ENCODE measurements at regions not wholly inside any gene's neighbourhood (a gene's known extent, or its start where the extent isn't known, plus 50 kb on each side); places are given as distances from the start of the nearest gene placed in this dataset.

DNA sequence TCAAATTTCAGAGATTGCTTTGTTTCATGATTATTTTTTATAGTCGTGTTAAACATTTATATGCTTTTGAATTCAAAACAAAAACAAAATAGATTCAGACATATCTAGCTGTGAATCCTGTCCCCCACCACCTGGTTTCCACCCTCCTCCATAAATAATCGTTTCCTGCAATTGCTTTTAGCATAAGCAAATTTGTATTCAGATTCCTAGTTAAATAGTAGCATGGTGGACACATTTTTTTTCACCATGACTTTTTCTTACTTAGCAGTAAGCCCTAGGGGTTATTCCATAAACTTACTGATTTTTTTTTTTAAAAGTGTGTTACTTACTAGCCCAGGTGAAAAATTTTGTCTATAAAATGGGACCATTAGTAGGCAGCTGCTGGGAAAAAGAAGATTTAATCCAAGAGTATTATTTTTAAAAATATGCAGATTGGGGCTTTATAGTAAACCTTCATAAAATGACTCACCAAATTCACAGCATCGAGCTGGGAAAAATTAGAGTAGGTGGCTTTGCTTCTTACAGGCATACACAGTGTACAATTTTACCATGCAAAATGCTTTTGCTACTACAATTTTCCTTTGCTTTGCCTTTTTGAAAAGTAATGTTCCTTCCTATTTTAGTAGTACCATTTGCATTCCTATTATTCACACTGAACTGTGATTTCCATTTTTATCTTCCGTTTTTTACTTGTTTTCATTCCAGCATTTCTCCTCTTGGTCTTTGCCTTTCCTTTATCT, 117.8 kb downstream of the BTG1 start:
- TF ChIP-seq EZH2 (IDR thresholded peaks at IDR 0.05; ENCODE audit: borderline replicate concordance, low read depth, low read length, poor library complexity, severe bottlenecking) = no peak
- TF ChIP-seq, protein P1, sequence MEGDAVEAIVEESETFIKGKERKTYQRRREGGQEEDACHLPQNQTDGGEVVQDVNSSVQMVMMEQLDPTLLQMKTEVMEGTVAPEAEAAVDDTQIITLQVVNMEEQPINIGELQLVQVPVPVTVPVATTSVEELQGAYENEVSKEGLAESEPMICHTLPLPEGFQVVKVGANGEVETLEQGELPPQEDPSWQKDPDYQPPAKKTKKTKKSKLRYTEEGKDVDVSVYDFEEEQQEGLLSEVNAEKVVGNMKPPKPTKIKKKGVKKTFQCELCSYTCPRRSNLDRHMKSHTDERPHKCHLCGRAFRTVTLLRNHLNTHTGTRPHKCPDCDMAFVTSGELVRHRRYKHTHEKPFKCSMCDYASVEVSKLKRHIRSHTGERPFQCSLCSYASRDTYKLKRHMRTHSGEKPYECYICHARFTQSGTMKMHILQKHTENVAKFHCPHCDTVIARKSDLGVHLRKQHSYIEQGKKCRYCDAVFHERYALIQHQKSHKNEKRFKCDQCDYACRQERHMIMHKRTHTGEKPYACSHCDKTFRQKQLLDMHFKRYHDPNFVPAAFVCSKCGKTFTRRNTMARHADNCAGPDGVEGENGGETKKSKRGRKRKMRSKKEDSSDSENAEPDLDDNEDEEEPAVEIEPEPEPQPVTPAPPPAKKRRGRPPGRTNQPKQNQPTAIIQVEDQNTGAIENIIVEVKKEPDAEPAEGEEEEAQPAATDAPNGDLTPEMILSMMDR (conservative IDR thresholded peaks at IDR 0.05; ENCODE audit: low read depth, low read length) = no peak
- Histone ChIP-seq H3K36me3 (ENCODE audit: insufficient read depth, low read length, poor library complexity, severe bottlenecking) (no peaks in the 10 kb centered on the region), H3K4me1 (ENCODE audit: insufficient read depth, low read length, poor library complexity, severe bottlenecking) (peaks cover 8% of the 10 kb centered on the region), H3K9me3 (ENCODE audit: low read depth, low read length, poor library complexity, severe bottlenecking) (no peaks in the 10 kb centered on the region), H3K27ac (ENCODE audit: low read depth, low read length, poor library complexity, severe bottlenecking) (no peak overlapping the region), H3K4me3 (ENCODE audit: low read depth, low read length, poor library complexity, severe bottlenecking) (no peak overlapping the region), H3K27me3 (replicated peaks; ENCODE audit: insufficient read depth, low read depth, low read length, poor library complexity) (no peaks in the 10 kb centered on the region)
- intact Hi-C loops (cut with micrococcal nuclease; ENCODE audit: unreplicated experiment) = no loop called here
- BruUV-seq (replicated peaks) = no TSS peak
- no peak for DNase-seq (ENCODE audit: low spot score)
- ChIA-PET POLR2A (ENCODE audit: low non-redundant PET) (no interaction called here), CTCF (no interaction called here)

DNA sequence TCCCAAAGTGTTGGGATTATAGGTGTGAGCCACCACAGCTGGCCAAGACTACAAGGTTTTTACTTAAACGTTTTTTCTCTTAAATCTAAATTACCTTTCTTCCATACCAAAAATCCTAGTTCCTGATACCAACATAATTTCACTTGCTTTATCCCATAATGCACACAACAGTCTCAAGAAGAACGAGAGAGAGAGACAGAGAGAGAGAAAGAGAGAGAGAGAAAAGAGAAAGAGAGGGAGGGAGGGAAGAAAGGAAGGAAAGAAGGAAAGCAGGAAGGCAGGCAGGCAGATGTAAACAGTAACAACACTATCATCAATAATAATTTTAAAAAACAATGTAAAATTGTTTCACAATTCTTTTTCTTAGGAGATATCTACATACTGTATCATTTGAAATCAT, 118.4 kb downstream of the BTG1 start:
- no peak overlapping the region for H3K27ac ChIP-seq (ENCODE audit: low read depth, low read length, poor library complexity, severe bottlenecking)
- BruUV-seq (replicated peaks) = no TSS peak
- no peaks in the 10 kb centered on the region for H3K27me3 ChIP-seq (replicated peaks; ENCODE audit: insufficient read depth, low read depth, low read length, poor library complexity)
- no peak overlapping the region for H3K4me3 ChIP-seq (ENCODE audit: low read depth, low read length, poor library complexity, severe bottlenecking)
- POLR2A ChIA-PET (ENCODE audit: low non-redundant PET) = no interaction called here
- intact Hi-C loops (cut with micrococcal nuclease; ENCODE audit: unreplicated experiment) = no loop called here
- no peak for DNase-seq (ENCODE audit: low spot score)
- no peaks in the 10 kb centered on the region for H3K36me3 ChIP-seq (ENCODE audit: insufficient read depth, low read length, poor library complexity, severe bottlenecking)
- TF ChIP-seq, protein P1 (conservative IDR thresholded peaks at IDR 0.05; ENCODE audit: low read depth, low read length) = no peak
- no peak for TF ChIP-seq EZH2 (IDR thresholded peaks at IDR 0.05; ENCODE audit: borderline replicate concordance, low read depth, low read length, poor library complexity, severe bottlenecking)
- no peaks in the 10 kb centered on the region for H3K9me3 ChIP-seq (ENCODE audit: low read depth, low read length, poor library complexity, severe bottlenecking)
- CTCF ChIA-PET = no interaction called here
- peaks cover 8% of the 10 kb centered on the region for H3K4me1 ChIP-seq (ENCODE audit: insufficient read depth, low read length, poor library complexity, severe bottlenecking)

DNA sequence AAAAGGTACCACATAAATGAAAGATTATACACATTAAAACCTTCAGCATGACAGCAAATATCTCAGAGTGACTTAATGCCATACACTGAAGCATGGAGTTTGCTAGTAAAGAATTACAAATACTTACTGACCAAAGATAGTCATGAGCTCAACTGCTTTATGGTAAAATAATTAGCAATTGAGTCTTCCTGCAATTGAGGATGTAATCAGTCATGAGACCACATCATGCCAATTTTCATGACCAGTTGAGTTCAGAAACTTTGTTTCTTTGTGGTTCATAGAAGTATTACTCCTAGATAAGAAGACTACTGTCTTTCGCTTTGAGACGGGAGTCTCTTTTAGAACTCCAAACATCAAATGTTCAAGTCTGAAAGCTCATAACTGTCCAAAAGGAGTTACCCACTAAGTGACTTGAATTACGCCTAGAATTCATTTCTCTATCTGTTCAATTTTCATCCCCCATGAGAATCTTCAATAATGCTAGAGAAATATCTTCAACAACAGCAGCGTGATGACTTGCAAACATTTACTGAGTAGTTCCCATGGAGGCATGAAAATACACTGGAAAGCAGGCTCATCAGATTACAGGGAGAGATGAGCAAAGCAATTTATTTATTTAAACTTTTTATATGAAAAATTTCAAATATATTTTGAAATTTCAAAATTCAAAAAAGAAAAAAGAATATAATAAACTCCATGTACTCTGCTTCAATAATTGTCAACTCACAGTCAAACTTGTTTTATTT, 120.0 kb downstream of the BTG1 start:
- H3K36me3 ChIP-seq (ENCODE audit: insufficient read depth, low read length, poor library complexity, severe bottlenecking) = no peaks in the 10 kb centered on the region
- BruUV-seq (replicated peaks) = no TSS peak
- no peaks in the 10 kb centered on the region for H3K27me3 ChIP-seq (replicated peaks; ENCODE audit: insufficient read depth, low read depth, low read length, poor library complexity)
- no peak overlapping the region for H3K4me3 ChIP-seq (ENCODE audit: low read depth, low read length, poor library complexity, severe bottlenecking)
- POLR2A ChIA-PET (ENCODE audit: low non-redundant PET) = no interaction called here
- no peak for DNase-seq (ENCODE audit: low spot score)
- H3K4me1 ChIP-seq (ENCODE audit: insufficient read depth, low read length, poor library complexity, severe bottlenecking) = peaks cover 8% of the 10 kb centered on the region
- TF ChIP-seq, protein P1 (conservative IDR thresholded peaks at IDR 0.05; ENCODE audit: low read depth, low read length) = no peak
- no peak for TF ChIP-seq EZH2 (IDR thresholded peaks at IDR 0.05; ENCODE audit: borderline replicate concordance, low read depth, low read length, poor library complexity, severe bottlenecking)
- H3K9me3 ChIP-seq (ENCODE audit: low read depth, low read length, poor library complexity, severe bottlenecking) = no peaks in the 10 kb centered on the region
- no peak overlapping the region for H3K27ac ChIP-seq (ENCODE audit: low read depth, low read length, poor library complexity, severe bottlenecking)
- CTCF ChIA-PET = no interaction called here
- intact Hi-C loops (cut with micrococcal nuclease; ENCODE audit: unreplicated experiment) = no loop called here

Data from A673 (cell line).